HCT116 (cell line): ENCODE measurements at regions not wholly inside any gene's neighbourhood (a gene's known extent, or its start where the extent isn't known, plus 50 kb on each side); places are given as distances from the start of the nearest gene placed in this dataset.

Experiments
- ATAC-seq: fragments of 200-7000 bp; cut with Tn5 transposase; 2 replicates; pipeline ENCODE4 v1.9.1; 2020; ENCODE audit warnings: mild to moderate bottlenecking, moderate library complexity
- BruUV-seq: library from RNA; stranded (reverse); fragments of 400-500 nt; replicated peaks from 2 replicates; lab custom pipeline; 2021; lab: Mats Ljungman, UMichigan
- CTCF ChIA-PET: fragments of 300-600 bp; sonication (Branson Sonifier 250); formaldehyde crosslinking; loops from one replicate; lab custom pipeline; 2021; ENCODE audit warnings: antibody characterized with exemption; lab: Charles Lee
- POLR2A ChIA-PET: fragments of 300-600, 350-600 bp; sonication (Branson Sonifier 250); formaldehyde crosslinking; loops from one replicate; lab custom pipeline; 2021; ENCODE audit warnings: antibody characterized with exemption; lab: Charles Lee
- RAD21 ChIA-PET, 2 experiments: fragments of 300-600 bp; sonication (Branson Sonifier 250); formaldehyde crosslinking; loops; one replicate each; lab custom pipeline; 2023; ENCODE audit warnings: low total read pairs in 2 of 2; ENCODE audit not compliant: uncharacterized antibody in 2 of 2, unreplicated experiment in 2 of 2, low non-redundant PET in 1 of 2; lab: Charles Lee
- DNase-seq: peaks from one replicate; pipeline ENCODE4 v3.0.0-alpha.2; 2010; ENCODE audit warnings: low read depth, low spot score
- H2AFZ ChIP-seq: fragments of 200-600 bp; shearing (Covaris generic), sonication (generic); 2 replicates; pipeline ENCODE4 v1.6.1; 2017; ENCODE audit warnings: low read depth, mixed run types, mixed read lengths, antibody characterized with exemption, low read length; ENCODE audit not compliant: poor library complexity, severe bottlenecking
- H3K27ac ChIP-seq: 2 replicates; pipeline ENCODE4 v1.5.1; 2012; ENCODE audit warnings: low read depth, low read length
- H3K27me3 ChIP-seq: fragments of 200-600 bp; sonication (generic); 2 replicates; pipeline ENCODE4 v1.6.1; 2016; ENCODE audit warnings: mixed run types, low read length, mixed read lengths; ENCODE audit not compliant: insufficient read depth
- H3K36me3 ChIP-seq, 2 experiments: fragments of 200-500 bp in 1 of 2; fragments of 200-600 bp in 1 of 2; sonication (Bioruptor generic) in 1 of 2; sonication (generic) in 1 of 2; 2 replicates each; pipeline versions ENCODE4 v1.5.1 to v1.6.1; 2014 to 2016; ENCODE audit warnings: low read length in 2 of 2, inconsistent platforms in 1 of 2, mixed read lengths in 1 of 2, mixed run types in 1 of 2; ENCODE audit not compliant: insufficient read depth in 2 of 2, control insufficient read depth in 1 of 2
- H3K4me1 ChIP-seq, 2 experiments: fragments of 200-600 bp in 1 of 2; sonication (generic) in 1 of 2; 2 replicates each; pipeline versions ENCODE4 v1.5.1 to v1.6.1; 2012 to 2017; ENCODE audit warnings: low read length in 2 of 2, inconsistent platforms in 1 of 2, mild to moderate bottlenecking in 1 of 2, mixed read lengths in 1 of 2, mixed run types in 1 of 2, moderate library complexity in 1 of 2; ENCODE audit not compliant: insufficient read depth in 2 of 2, control insufficient read depth in 1 of 2
- H3K4me2 ChIP-seq: fragments of 200-600 bp; sonication (generic); 2 replicates; pipeline ENCODE4 v1.6.1; 2017; ENCODE audit warnings: mixed run types, low read length, mixed read lengths
- H3K4me3 ChIP-seq, 2 experiments: fragments of 200-600 bp in 1 of 2; sonication (generic) in 1 of 2; replicated peaks in 1 of 2; 2 replicates each; pipeline ENCODE4 v1.5.1; 2011 to 2016; ENCODE audit warnings: low read length in 2 of 2, control low read depth in 1 of 2, low read depth in 1 of 2, mild to moderate bottlenecking in 1 of 2, mixed read lengths in 1 of 2, mixed run types in 1 of 2
- H3K79me2 ChIP-seq: fragments of 200-600 bp; sonication (generic); 2 replicates; pipeline ENCODE4 v1.6.1; 2017; ENCODE audit warnings: mild to moderate bottlenecking, mixed run types, low read length, moderate library complexity, mixed read lengths; ENCODE audit not compliant: insufficient read depth
- H3K9ac ChIP-seq: fragments of 200-600 bp; sonication (generic); 2 replicates; pipeline ENCODE4 v1.6.1; 2016; ENCODE audit warnings: low read length, mixed read lengths
- H3K9me2 ChIP-seq: fragments of 200-600 bp; sonication (generic), shearing (Covaris generic); 2 replicates; pipeline ENCODE4 v1.6.1; 2017; ENCODE audit warnings: mixed run types, mild to moderate bottlenecking, moderate library complexity; ENCODE audit not compliant: insufficient read depth
- H3K9me3 ChIP-seq, 2 experiments: fragments of 200-500 bp in 1 of 2; fragments of 200-600 bp in 1 of 2; sonication (Bioruptor generic) in 1 of 2; sonication (generic) in 1 of 2; 2 replicates each; pipeline ENCODE4 v1.6.1; 2014 to 2017; ENCODE audit warnings: low read length in 2 of 2, mixed read lengths in 2 of 2, inconsistent platforms in 1 of 2, low read depth in 1 of 2, mild to moderate bottlenecking in 1 of 2, mixed run types in 1 of 2, moderate library complexity in 1 of 2; ENCODE audit not compliant: control insufficient read depth in 1 of 2, insufficient read depth in 1 of 2
- H4K20me1 ChIP-seq: fragments of 200-600 bp; sonication (generic), shearing (Covaris generic); 2 replicates; pipeline ENCODE4 v1.6.1; 2017; ENCODE audit warnings: mixed run types, mild to moderate bottlenecking, moderate library complexity; ENCODE audit not compliant: insufficient read depth
- CEBPB ChIP-seq: IDR thresholded peaks from 2 replicates; pipeline ENCODE4 v1.6.1; 2012; ENCODE audit warnings: low read depth
- EZH2 ChIP-seq: fragments of 200-600 bp; sonication (generic); IDR thresholded peaks from 2 replicates; pipeline ENCODE4 v1.6.1; 2017; ENCODE audit warnings: antibody characterized with exemption, mixed run types
- JUND ChIP-seq: IDR thresholded peaks from 2 replicates; pipeline ENCODE4 v1.6.1; 2012
- SIN3A ChIP-seq: IDR thresholded peaks from 2 replicates; pipeline ENCODE4 v1.6.1; 2012; ENCODE audit warnings: low read depth
- SP1 ChIP-seq: IDR thresholded peaks from 2 replicates; pipeline ENCODE4 v1.6.1; 2012; ENCODE audit warnings: low read depth
- SRF ChIP-seq: IDR thresholded peaks from 2 replicates; pipeline ENCODE4 v1.6.1; 2012; ENCODE audit warnings: low read depth
- TCF7L2 ChIP-seq: IDR thresholded peaks from 2 replicates; pipeline ENCODE4 v1.7.0; 2011; ENCODE audit warnings: borderline replicate concordance, inconsistent platforms; ENCODE audit not compliant: insufficient read depth, insufficient read length; ENCODE audit errors: extremely low read depth
- YY1 ChIP-seq: IDR thresholded peaks from 2 replicates; pipeline ENCODE4 v1.6.1; 2011; ENCODE audit warnings: low read length, low read depth, moderate library complexity, mild to moderate bottlenecking; ENCODE audit not compliant: insufficient replicate concordance; ENCODE audit errors: extremely low read depth
- ZFX ChIP-seq: fragments of 450-650 bp; IDR thresholded peaks from 2 replicates; pipeline ENCODE4 v1.6.1; 2017
- ZNF274 ChIP-seq: fragments of 200-500 bp; sonication (Bioruptor generic); IDR thresholded peaks from 2 replicates; pipeline ENCODE4 v1.6.1; 2014; ENCODE audit warnings: mild to moderate bottlenecking, low read depth, low read length, inconsistent platforms
- intact Hi-C: fragments of 100-400 bp; cut with micrococcal nuclease; formaldehyde crosslinking; loops from 2 replicates; pipeline ENCODE4 v1.10.0; 2022
- TF ChIP-seq, protein P1 (sequence below): IDR thresholded peaks from 2 replicates; pipeline ENCODE4 v1.6.1; 2012
- TF ChIP-seq, protein P2 (sequence below): IDR thresholded peaks from 2 replicates; pipeline ENCODE4 v1.6.1; 2012
- TF ChIP-seq, protein P3 (sequence below): IDR thresholded peaks from 2 replicates; pipeline ENCODE4 v1.6.1; 2012; ENCODE audit warnings: low read depth
- TF ChIP-seq, protein P4 (sequence below): IDR thresholded peaks from 2 replicates; pipeline ENCODE4 v1.6.1; 2011; ENCODE audit warnings: mild to moderate bottlenecking, low read length, moderate library complexity; ENCODE audit not compliant: insufficient replicate concordance; ENCODE audit errors: extremely low read depth

- H3K27ac ChIP-seq, result no peak overlapping the region
- POLR2A ChIA-PET, result no interaction called here
Measured at GRCh38 chr11:42257534-42257933, 798.1 kb upstream of the LRRC4C start.

More at GRCh38 chr11:42257534-42257933, 798.1 kb upstream of the LRRC4C start:
- Histone ChIP-seq H3K4me3 (no peak overlapping the region), H3K36me3 (no peaks in the 10 kb centered on the region), H2AFZ (no peak overlapping the region), H3K27me3 (no peaks in the 10 kb centered on the region), H3K79me2 (no peaks in the 10 kb centered on the region), H3K9ac (no peak overlapping the region), H3K4me2 (no peak overlapping the region), H3K4me1 (no peaks in the 10 kb centered on the region), H4K20me1 (no peaks in the 10 kb centered on the region), H3K9me2 (no peaks in the 10 kb centered on the region), H3K9me3 (peaks cover 14 to 15% of the 10 kb centered on the region in 2 experiments; a peak in 3 of 4 replicates)
- ChIA-PET CTCF (no interaction called here), RAD21 (no interaction called here)
- ATAC-seq, result no peak
- no TSS peak for BruUV-seq
- TF ChIP-seq YY1 (no peak), JUND (no peak), TCF7L2 (no peak), ZFX (no peak), SRF (no peak), SIN3A (no peak), SP1 (no peak), CEBPB (no peak), ZNF274 (no peak), EZH2 (no peak)
- TF ChIP-seq, protein P1, sequence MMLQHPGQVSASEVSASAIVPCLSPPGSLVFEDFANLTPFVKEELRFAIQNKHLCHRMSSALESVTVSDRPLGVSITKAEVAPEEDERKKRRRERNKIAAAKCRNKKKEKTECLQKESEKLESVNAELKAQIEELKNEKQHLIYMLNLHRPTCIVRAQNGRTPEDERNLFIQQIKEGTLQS, result no peak
- TF ChIP-seq, protein P2, sequence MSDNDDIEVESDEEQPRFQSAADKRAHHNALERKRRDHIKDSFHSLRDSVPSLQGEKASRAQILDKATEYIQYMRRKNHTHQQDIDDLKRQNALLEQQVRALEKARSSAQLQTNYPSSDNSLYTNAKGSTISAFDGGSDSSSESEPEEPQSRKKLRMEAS, result no peak
- TF ChIP-seq, protein P3, sequence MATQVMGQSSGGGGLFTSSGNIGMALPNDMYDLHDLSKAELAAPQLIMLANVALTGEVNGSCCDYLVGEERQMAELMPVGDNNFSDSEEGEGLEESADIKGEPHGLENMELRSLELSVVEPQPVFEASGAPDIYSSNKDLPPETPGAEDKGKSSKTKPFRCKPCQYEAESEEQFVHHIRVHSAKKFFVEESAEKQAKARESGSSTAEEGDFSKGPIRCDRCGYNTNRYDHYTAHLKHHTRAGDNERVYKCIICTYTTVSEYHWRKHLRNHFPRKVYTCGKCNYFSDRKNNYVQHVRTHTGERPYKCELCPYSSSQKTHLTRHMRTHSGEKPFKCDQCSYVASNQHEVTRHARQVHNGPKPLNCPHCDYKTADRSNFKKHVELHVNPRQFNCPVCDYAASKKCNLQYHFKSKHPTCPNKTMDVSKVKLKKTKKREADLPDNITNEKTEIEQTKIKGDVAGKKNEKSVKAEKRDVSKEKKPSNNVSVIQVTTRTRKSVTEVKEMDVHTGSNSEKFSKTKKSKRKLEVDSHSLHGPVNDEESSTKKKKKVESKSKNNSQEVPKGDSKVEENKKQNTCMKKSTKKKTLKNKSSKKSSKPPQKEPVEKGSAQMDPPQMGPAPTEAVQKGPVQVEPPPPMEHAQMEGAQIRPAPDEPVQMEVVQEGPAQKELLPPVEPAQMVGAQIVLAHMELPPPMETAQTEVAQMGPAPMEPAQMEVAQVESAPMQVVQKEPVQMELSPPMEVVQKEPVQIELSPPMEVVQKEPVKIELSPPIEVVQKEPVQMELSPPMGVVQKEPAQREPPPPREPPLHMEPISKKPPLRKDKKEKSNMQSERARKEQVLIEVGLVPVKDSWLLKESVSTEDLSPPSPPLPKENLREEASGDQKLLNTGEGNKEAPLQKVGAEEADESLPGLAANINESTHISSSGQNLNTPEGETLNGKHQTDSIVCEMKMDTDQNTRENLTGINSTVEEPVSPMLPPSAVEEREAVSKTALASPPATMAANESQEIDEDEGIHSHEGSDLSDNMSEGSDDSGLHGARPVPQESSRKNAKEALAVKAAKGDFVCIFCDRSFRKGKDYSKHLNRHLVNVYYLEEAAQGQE, result no peak
- TF ChIP-seq, protein P4, sequence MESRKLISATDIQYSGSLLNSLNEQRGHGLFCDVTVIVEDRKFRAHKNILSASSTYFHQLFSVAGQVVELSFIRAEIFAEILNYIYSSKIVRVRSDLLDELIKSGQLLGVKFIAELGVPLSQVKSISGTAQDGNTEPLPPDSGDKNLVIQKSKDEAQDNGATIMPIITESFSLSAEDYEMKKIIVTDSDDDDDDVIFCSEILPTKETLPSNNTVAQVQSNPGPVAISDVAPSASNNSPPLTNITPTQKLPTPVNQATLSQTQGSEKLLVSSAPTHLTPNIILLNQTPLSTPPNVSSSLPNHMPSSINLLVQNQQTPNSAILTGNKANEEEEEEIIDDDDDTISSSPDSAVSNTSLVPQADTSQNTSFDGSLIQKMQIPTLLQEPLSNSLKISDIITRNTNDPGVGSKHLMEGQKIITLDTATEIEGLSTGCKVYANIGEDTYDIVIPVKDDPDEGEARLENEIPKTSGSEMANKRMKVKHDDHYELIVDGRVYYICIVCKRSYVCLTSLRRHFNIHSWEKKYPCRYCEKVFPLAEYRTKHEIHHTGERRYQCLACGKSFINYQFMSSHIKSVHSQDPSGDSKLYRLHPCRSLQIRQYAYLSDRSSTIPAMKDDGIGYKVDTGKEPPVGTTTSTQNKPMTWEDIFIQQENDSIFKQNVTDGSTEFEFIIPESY, result no peak
- intact Hi-C loops, result no loop called here
- no peak for DNase-seq
